HEK293 (cell line): ENCODE measurements at regions not wholly inside any gene's neighbourhood (a gene's known extent, or its start where the extent isn't known, plus 50 kb on each side); places are given as distances from the start of the nearest gene placed in this dataset.

Experiments
- CTCF ChIP-seq: fragments of 450-650 bp; formaldehyde crosslinking; IDR thresholded peaks from 2 replicates; pipeline ENCODE4 v1.5.1; 2016; ENCODE audit warnings: missing biosample characterization, missing genetic modification characterization
- HOXC10 ChIP-seq: sonication (generic); formaldehyde crosslinking; IDR thresholded peaks from 2 replicates; pipeline ENCODE4 v1.8.1; 2023; ENCODE audit warnings: mild to moderate bottlenecking, missing genetic modification reagents
- SCRT1 ChIP-seq: fragments of 450-650 bp; formaldehyde crosslinking; IDR thresholded peaks from 2 replicates; pipeline ENCODE4 v1.5.1; 2016; ENCODE audit warnings: missing biosample characterization, missing genetic modification characterization, borderline replicate concordance
- SETDB1 ChIP-seq: IDR thresholded peaks from one replicate; pipeline ENCODE4 v1.6.1; 2017; ENCODE audit warnings: mild to moderate bottlenecking, low read length, moderate library complexity, mixed read lengths; ENCODE audit not compliant: insufficient read length
- ZBTB7A ChIP-seq: fragments of 450-650 bp; formaldehyde crosslinking; IDR thresholded peaks from 2 replicates; pipeline ENCODE4 v1.5.1; 2016; ENCODE audit warnings: low read depth, missing biosample characterization, missing genetic modification characterization
- ZNF521 ChIP-seq: fragments of 450-650 bp; formaldehyde crosslinking; IDR thresholded peaks from 2 replicates; pipeline ENCODE4 v1.5.1; 2017; ENCODE audit warnings: missing biosample characterization, mild to moderate bottlenecking, missing genetic modification characterization
- ZNF664 ChIP-seq: fragments of 450-650 bp; formaldehyde crosslinking; IDR thresholded peaks from 2 replicates; pipeline ENCODE4 v1.5.1; 2016; ENCODE audit warnings: missing biosample characterization, missing genetic modification characterization

DNA sequence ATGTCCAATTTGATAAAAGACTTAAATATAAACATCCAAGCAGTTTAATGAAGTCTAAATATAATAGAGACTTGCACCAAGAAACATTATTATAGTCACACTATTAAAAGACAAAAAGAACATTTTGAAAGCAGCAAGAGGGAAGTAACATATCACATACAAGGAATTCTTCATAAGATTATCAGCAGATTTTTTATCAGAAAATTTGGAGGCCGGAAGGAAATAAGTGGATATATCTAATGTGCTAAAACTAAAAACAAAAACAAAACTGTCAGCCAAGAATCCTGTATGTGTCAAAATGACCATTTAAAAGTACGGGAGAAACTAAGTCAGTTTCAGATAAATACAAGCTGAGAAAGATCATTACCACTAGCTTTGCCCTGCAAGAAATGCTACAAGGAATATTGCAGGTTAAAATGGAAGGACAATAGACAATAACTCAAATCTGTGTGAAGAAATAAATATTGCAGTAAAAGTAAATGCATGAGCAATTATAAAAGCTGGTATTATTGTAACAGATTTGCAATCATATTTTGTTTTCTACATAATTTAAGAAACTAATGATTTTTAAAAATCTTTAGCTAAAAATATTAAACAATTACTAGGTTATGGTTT is 1665.9 kb upstream of the PCDH20 start:
- no peak for TF ChIP-seq CTCF (tag by site-specific recombination)
- TF ChIP-seq ZNF521: no peak
- no peak for TF ChIP-seq SCRT1 (tag by site-specific recombination)
- TF ChIP-seq ZBTB7A (tag by site-specific recombination): no peak
- TF ChIP-seq ZNF664: no peak
- peak; percentile 93 for TF ChIP-seq SETDB1
- TF ChIP-seq HOXC10 (CRISPR knock-in tag): no peak
